NCI-H2171 (cell line): ENCODE measurements at regions not wholly inside any gene's neighbourhood (a gene's known extent, or its start where the extent isn't known, plus 50 kb on each side); places are given as distances from the start of the nearest gene placed in this dataset.

Experiments
- DNase-seq: peaks from one replicate; lab custom pipeline; 2025; lab: John Stamatoyannopoulos, UW

DNA sequence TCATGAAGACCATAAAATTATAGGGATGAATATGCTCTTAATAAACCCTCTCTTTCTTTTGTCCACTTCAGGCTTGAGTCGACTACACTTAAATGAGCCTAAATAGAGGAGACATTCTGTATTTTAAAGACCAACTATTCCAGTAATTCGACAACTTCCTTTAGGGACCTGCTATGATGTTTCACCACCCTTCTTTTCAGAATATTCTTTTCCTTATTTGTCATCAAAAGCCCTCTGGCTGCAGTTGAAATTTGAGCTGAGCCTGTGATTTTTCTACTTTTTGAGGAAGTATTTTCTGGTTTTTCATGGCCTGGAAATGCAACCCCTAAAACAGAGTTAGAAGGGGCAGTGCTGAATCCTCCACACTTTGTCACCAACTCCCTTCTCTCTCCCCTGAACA lies 287.0 kb downstream of the EPHA4 start:
- DNase-seq: no peak

DNA sequence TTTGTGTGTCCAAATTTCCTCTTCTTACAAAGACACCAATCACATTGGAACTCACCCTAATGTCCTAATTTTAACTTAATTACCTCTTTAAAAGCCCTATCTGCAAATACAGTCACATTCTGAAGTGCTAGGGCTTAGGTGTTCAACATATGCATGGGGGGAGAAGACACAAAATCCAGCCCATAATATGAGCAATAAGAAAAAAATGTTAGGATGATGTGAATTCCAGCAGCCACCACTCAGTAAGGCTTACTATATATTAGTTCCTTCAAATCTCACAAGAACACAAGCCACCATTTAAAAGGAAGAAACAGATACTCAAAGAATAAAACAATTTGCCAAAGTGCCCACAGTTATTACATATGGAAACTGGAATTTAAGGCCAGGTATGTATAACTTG lies 285.7 kb downstream of the EPHA4 start:
- DNase-seq: no peak

DNA sequence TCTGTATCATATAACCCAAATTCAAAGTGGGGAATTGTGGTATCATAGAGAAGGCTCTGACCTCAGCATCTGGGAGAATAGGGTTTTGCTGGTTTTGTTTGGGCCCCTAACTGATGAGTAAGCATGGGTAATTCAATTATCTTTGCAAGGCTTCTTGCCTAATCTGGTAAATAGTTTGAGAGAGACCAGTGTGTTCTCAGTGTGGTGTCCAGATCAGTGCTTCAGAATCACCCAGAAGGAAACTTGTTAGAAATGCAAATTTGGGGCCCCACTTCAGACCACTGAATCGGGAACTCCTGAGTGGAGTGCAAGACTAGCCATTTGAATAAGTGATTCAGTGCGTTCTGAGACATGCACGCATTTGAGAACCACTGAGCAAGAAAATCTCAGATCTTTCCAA lies 282.7 kb downstream of the EPHA4 start:
- DNase-seq: no peak

DNA sequence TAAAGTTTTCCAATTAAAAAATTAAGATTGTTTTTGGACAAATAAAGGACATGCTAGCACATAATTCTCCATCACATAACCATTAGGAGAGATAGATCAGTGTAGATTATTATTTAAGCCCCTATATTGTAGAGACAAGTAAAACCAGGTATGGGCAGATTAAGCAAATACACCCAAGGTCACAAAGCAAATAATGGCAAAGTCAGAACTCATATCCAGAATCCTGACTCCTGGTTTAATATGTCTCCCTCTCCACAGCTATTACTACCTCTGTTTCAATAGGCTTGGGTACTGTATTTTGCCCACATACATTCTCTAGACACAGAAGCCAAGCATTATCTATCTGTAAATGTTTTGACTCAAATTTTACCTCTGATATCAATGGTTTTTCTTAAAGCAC lies 282.3 kb downstream of the EPHA4 start:
- DNase-seq: no peak

DNA sequence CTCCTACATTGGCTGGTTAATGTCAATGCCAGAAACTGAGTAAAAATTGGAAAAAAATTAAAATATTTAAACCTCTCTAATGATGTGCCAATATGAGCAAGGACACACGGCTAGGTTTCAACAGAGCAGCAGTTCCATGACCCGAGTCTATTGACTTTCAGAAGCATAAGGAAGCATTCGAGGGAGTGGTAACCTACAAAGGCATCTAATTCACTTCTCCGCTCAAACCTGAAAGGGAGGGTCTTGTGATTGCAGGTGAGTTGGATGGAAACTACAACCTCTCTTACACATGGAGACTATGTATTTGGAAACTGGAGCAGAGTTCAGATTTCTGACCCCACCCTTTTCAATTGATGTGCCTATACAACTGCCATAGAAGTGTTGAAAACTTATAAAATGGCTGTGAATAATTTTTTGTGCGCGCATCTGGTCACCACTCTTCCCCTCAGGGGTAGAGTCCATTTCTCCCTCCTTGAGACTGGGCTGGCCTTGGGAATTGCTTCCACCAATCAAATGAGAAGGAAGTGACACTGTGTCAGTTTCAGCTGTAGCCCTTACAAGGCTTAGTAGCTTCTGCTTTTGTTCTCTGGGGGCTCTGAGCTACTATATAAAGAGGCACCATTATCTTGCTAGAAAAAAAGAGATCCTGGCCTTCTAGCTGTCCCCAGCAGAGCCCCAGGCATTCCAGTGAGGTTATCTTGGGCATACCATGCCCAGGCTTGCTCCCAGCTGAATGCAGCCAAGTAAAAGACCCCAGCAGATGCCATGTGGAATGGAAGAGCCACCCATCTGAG lies 278.0 kb downstream of the EPHA4 start:
- no peak for DNase-seq

DNA sequence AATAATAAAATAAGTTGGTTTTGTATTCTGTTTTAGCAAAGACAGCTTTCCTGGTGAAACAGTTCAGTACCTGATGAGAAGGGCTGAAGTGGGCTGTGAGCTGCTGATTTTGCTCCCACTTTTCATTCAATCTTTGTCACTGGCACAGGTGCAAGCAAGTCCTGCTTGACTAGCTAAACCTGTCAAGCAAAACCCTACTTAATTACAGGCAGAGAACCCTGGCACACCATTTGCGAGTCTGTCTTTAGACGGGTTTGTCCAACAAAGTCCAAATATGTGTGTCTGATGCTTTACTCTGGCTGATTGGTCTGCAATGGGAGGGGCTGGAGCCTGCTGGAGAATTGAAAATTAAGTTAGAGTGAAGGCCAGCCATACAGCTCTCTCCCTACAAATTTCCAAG lies 267.2 kb downstream of the EPHA4 start:
- DNase-seq: no peak

DNA sequence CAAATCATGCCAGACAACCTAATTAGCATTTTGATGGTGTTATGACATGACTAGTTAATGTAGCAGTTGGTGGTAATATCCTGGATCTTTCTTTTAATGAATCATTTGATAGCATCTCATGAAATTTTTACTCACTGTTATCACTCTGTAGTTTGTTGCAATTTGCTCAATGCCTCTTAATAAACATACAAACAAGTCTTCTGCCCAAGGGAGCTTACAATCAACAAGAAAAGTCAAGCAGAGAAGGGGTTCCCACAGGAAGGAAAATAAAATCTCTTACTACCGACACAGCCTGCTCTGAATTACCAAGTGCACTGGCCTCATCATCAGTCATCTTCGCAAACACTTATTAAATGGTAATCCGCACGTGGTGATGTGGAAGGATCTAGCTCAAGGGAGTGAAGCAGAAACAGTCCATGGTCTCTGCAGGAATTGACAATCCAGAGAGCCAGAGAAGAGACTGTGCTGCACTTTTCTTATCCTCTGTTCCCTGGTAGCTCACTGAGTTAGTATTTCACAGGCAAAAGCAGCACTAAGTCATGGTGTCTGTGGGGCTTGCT lies 263.5 kb downstream of the EPHA4 start:
- DNase-seq: no peak

DNA sequence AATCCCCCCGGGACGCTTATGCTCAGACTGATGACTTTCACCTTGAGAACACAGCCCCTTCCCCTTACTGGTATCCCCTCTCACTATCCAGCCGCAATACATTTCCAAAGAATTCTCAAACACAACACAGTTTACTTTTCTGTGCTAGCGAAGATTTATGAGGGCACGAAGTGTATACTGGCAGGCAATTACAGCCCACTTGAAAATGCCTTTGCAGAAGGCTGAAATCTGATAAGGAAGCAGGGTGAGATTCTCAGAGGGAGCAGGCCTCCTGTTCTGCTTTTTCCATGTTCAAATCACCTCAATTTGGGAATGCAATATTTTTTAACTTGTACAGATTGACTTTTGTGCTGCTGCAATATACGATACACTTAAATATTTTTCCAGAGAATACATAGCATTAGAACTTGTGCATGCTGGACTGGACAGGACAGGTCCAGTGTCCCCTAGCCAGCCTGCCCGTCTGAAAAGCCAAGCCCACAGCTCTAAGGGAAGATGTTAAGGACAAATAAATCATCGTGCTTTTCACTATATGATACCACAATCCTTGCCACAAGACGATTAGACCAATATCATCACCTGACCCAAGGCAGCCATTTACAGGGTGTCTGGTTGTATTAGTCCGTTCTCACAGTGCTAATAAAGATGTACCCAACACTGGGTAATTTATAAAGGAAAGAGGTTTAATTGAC lies 262.1 kb downstream of the EPHA4 start:
- peak; percentile 22 for DNase-seq

DNA sequence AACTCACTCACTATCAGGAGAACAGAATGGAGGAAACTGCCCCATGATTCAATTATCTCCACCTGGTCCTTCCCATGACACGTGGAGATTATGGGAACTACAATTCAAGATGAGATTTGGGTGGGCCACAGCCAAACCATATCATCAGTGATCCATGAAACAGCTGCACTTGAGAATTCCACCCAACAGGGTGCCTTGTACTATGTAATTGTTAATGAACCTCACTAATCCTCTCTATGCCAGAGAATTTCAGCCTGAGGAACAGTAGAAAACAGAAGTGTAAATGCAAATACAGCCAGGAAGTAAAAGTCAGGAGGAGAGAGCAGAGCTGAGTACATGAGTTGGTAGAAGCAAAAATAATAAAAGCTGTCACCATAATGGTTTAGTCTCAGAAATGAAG lies 261.4 kb downstream of the EPHA4 start:
- no peak for DNase-seq

DNA sequence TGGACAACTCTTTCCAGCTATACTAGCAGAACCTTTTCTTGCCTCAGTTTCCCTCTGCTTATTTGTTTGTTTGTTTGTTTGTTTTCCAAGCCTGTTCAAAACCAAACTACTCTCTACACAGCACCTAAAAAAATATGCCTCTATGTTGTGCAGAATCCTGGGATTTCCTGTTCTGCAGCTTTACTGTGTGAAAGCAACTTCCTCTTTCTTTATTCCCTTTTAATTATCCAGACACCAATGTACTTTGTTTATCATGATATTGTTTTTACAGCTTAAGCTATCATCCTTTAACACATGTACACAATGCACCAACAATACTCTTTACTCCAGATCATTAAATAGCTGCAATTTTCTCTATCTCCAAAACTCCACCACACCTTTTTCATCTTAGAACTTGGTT lies 259.5 kb downstream of the EPHA4 start:
- DNase-seq: no peak

DNA sequence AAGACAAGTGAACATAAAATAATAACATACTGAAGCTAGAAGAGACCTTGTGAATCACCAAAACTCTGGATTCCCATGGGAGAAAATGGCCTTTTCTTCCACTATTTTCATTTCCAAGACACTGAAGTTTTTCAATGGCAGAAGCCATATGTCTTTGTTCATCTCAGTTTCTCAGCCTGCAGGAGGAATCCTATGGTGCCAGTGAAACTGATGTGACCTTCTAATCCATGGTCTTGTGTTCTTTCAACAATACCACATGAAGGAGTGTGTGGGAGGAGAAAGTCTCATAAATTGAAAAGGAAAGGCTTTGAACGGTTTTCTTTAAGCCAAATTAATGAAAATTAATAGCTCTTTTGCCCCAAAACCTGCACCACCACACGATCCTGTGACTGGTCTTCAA lies 257.3 kb downstream of the EPHA4 start:
- no peak for DNase-seq

DNA sequence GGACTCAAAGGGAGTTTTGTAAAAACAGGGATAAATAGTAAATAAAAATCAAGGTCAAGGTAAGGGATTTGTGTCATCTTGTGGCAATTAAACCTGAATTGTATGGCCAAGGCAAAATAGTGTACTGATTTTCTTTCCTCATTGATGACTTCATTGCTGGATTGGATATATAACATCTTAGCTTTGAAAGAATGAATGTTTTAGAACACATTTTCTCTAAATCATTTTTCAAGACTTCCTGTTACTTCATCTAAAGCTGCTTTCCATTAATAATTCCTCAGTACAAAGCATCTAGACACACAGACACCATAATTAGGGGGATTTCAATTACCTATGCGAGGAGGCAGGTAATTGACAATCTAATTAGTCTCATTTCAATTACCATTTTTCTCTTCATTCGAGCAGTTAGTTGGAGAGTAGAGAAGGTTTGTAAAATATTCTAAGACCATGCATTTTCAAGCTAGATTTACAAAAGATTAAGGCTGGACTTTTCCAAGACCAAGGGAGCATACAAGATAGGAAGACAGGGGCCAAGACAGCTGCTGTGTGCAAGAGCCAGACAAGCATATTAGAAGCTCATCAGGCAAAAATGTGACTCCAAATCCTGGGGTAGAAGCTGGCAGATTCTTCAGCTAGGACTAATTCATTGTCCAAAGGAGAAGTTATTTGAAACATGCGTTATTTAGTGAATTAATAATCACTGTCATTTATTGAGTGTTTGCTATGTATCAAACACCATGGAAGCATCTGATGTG lies 253.6 kb downstream of the EPHA4 start:
- no peak for DNase-seq

DNA sequence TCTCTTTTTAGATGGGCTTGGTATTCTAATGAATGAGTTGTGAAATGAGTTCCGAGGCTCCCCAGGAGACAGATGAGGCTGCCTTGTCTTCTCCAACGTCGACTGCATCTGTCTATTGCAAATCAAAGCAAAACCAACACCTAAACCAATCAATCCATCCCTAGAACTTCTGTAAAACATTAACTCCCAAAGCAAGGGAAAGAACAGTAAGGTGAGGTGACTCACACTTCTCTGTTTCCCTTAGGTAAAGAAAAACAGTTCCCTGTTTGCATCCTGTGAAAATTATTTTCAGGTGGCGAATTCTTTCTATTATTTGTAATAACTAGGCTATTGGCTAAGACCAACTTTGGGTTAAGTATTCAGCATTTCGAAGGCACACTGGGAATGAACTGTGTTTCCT lies 249.4 kb downstream of the EPHA4 start:
- no peak for DNase-seq

DNA sequence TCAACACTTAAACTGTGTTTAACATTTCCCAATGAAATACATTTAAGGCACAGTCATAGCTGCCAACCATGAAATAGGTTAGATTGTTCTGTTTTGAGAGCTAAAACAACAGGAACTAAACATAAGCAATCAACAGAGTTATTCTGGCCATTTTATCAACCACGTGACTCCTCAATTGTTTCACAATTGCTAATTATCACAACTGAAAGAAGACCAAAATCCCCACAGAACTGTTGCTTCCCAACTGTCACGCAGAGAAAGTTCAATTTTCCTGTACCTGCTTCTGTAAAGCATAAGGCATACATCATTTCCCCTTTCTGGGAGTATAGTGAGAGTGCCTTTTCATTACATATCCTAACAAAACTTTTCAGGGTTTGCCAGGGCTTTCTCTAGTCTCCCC lies 248.6 kb downstream of the EPHA4 start:
- DNase-seq: no peak

DNA sequence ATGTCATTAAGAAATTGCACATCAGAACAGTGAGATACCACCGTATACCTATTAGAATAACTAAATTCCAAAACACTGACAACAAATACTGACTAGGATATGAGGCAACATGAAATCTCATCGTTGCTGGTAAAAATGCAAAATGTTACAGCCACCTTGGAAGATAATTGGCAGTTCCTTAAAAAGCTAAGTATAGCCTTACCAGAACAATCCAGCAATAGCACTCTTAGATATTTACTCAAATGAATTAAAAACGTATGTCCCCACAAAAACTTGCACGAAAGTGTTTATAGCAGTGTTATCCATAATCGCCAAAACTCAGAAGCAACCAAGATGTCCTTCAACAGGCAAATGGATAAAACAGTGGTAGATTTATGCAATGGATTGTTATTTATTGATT lies 241.7 kb downstream of the EPHA4 start:
- DNase-seq: no peak

DNA sequence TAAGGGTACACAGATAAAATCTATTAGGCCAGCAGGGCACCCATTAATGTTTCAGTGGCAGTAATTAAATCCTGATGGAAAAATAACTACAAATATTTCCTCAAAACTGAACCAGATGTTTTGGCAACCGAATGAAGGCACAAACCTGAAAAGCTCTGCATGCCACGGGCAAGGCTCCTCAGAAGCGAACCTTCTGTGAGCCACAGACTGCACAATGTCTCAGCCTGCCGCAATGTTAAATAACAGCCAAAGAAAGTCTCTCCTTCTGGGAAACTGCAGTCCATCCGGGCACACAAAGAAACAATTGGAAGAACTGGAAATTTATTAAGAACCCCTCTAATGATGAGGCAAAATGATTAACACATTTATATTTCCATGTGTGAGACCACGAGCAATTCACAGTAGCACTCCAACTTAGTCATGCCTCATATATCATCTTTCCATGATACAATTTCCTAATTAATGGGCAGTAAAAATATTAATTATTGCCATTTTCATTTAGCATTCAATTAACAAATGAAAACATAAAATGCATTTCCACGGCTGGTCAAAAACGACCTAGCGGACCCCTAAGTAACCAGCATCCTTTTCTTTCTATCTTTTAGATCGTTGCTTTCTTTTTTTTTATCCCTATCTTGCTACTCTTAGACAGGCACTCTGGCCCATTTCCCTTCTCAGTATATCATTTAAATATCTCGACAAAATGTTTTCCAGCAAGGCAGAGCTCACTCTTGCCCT lies 237.5 kb downstream of the EPHA4 start:
- DNase-seq: no peak

DNA sequence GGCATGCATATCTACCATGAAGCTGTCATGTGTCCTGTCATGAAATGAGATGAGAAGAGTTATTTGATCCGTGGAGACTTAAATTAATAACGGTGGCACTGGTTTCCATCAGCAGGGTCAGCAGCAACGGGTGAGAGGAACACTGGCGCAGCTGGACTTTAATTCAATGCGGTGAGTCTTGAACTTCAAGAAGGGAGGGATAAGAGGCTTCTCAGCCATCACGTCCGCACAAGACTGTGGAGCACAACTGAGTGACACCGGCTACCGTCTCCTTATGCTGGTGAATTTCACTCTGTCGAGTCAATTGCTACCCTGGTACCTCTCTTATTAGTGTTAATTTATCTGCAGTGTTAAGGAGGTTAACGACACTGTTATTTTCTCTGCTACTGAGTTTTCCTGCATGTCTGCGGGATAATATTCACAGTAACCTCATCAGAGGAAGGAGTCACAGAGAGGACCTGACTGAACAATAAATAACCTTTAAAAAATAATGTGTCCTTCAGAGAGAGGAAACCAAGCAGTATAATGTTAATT lies 236.8 kb downstream of the EPHA4 start:
- no peak for DNase-seq

DNA sequence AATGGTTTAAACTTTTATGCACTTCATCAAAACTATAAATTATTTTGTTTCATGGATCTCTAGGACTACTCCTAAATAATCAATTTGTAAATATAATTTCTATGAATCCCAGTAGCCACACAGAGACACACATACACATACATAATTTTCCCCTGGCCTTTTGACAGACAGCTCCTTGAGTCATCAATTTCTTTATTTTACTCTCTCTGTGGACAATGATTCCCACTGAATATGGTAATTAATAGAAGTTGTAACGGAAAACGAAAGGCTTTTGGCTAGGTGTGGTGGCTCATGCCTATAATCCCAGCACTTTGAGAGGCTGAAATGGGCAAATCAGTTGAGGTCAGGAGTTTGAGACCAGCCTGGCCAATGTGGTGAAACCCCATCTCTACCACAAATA lies 235.1 kb downstream of the EPHA4 start:
- DNase-seq: no peak

DNA sequence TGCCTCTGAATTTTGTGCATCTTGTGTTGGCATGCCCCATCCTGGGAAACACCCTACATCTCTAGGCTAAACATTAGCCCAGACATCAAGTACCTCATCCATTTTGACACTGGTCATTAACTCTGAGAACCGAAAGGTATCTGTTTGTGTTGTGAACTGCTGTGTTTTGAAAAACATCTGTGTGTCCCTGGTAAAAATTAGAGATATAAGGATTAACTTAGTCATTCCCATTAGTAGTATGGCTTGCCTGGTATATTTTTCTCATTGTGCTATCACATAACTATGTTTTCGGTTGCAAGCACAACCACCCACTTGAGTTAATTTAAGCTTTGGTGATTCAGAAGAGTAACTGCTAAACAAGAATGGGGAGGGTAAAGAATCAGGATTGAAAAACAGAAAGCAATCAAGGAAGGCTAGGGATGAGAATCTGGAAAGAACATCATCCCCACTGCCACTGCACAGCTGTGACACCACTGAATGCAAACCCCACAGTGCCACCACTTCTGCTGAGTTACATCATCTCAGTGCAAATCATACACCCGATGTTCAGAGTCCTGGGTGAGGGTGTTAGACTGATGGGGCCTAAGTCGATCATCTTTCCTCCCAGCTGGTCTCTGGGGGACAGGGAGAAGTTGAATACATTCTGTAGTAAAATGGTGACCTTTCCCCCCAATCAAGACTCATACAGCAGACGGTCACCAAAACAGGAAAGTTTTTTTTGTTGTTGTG lies 234.0 kb downstream of the EPHA4 start:
- no peak for DNase-seq

DNA sequence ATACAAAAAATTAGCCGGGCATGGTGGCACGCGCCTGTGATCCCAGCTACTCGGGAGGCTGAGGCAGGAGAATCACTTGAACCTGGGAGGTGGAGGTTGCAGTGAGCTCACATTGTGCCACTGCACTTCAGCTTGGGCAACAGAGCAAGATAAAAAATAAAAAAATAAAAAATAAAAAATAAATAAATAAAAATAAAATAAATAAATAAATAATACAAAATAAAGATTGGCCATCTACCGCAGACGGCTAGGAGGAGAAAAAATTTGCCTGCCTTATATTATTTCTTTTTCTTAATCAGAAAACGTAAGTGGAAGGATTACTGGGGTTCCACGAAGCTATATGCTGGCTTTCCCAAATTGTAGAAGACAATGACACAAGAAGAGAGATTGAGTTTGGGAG lies 229.7 kb downstream of the EPHA4 start:
- DNase-seq: no peak

DNA sequence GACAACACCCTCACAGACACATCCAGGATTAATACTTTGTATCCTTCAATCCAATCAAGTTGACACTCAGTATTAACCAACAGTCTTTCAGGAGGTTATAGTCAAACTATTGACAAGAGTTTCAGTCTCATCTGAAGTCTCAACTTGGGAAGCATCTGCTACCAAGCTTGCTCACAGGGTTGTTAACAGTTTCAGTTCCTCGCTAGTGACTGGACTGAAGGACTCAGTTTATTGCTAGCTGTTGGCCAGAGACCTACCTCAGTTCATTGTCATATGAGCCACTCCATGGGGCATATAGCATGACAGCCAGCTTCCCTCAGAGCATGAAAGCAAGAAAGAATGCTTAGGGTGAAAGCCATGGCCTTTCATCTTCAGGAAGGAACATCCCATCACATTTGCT lies 228.6 kb downstream of the EPHA4 start:
- DNase-seq: no peak
